Astrocyte (in vitro differentiated cells and primary cell): ENCODE measurements at regions not wholly inside any gene's neighbourhood (a gene's known extent, or its start where the extent isn't known, plus 50 kb on each side); places are given as distances from the start of the nearest gene placed in this dataset.

Source experiments
- CTCF ChIP-seq: IDR thresholded peaks from 2 replicates; pipeline ENCODE4 v1.5.1; 2011; ENCODE audit warnings: low read depth, mild to moderate bottlenecking, inconsistent platforms, low read length, moderate library complexity; ENCODE audit not compliant: insufficient read depth
- EZH2 ChIP-seq: IDR thresholded peaks from 2 replicates; pipeline ENCODE4 v1.6.1; 2012; ENCODE audit warnings: mild to moderate bottlenecking, low read length, inconsistent platforms; ENCODE audit not compliant: insufficient read depth

- TF ChIP-seq CTCF (no peak), EZH2 (no peak)
Observed at GRCh38 chr3:150278195-150278594, 129.9 kb upstream of the TSC22D2 start.
